ENCODE measurements at regions not wholly inside any gene's neighbourhood (a gene's known extent, or its start where the extent isn't known, plus 50 kb on each side); places are given as distances from the start of the nearest gene placed in this dataset.
A peak's percentile ranks its signal among the peaks of the same experiment; 100 is the strongest.

DNA sequence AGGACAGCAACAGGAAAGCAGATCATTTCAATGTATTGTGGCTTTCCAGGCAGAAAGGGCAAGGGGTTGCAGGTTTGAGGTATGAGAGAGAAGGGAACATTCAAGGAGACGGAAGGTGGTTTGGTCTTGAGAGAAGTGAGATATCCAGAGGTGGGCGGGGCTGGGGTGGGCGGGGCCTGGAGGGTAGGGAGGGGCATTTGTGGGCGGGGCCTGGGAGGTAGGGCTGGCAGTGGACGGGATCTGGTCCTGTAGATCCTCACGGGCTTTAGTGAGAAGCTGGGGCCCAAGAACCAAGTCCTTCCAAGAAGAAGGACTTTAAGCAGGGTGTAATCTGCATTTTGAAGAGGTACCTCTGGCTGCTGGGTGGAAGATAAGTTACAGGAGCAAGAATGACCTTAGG lies 199.2 kb downstream of the MN1 start:
- H2BK12ac ChIP-seq (ENCODE audit: low read depth, low read length): no peak overlapping the region
- H3K4me2 ChIP-seq (ENCODE audit: insufficient read depth in 1 of 2, low read depth in 2 of 2, low read length in 2 of 2): no peak overlapping the region
- H3K27me3 ChIP-seq (replicated peaks in 1 of 4; ENCODE audit: control insufficient read depth in 3 of 4, extremely low read depth in 1 of 4, insufficient read depth in 3 of 4, low read length in 3 of 4): 0 out of 7 replicates have a peak, but pooled peaks cover 0 to 2% (median 0%) of the 10 kb centered on the region in 4 experiments
- no peak overlapping the region for H3K14ac ChIP-seq (ENCODE audit: insufficient read length)
- CTCF ChIA-PET (ENCODE audit: partially characterized antibody): interaction anchor here (1.8 to 2.2 kb wide), 2 partner anchors 11 to 197 kb away, joined by 4 to 8 read pairs; no protein-coding TSS in a partner anchor
- no peak overlapping the region for H3K23ac ChIP-seq (ENCODE audit: insufficient read length)
- no peaks in the 10 kb centered on the region for H3K79me1 ChIP-seq (ENCODE audit: low read depth, low read length)
- POLR2A ChIA-PET (ENCODE audit: partially characterized antibody): no interaction called here
- H2AK5ac ChIP-seq (ENCODE audit: low read depth, low read length): no peak overlapping the region
- no peaks in the 10 kb centered on the region for H3K79me2 ChIP-seq (ENCODE audit: control insufficient read depth in 1 of 2, insufficient read depth in 2 of 2, low read length in 2 of 2)
- no peaks in the 10 kb centered on the region for H3K23me2 ChIP-seq (ENCODE audit: low read depth, low read length)
- no peak overlapping the region; the same call in 1 of the 2 replicates for H3K18ac ChIP-seq (ENCODE audit: extremely low read depth, low read length)
- H4K8ac ChIP-seq (ENCODE audit: extremely low read depth, insufficient read depth, low read length): no peak overlapping the region
- no peak overlapping the region for H2BK5ac ChIP-seq (ENCODE audit: low read depth, low read length)
- no peak overlapping the region for H2BK15ac ChIP-seq (ENCODE audit: low read length)
- peak overlapping the region; percentile 37 for H4K91ac ChIP-seq (replicated peaks; ENCODE audit: insufficient read length, low read length)
- H3K27ac ChIP-seq (ENCODE audit: low read depth, low read length): no peak overlapping the region
- no peak overlapping the region for H2BK120ac ChIP-seq (replicated peaks; ENCODE audit: low read depth, low read length)
- no peak overlapping the region for H3K9ac ChIP-seq (replicated peaks in 1 of 4; ENCODE audit: extremely low read depth in 1 of 4, low read depth in 3 of 4, low read length in 3 of 4)
- WGBS, 2 experiments (ENCODE audit: extremely low coverage in 1 of 2, insufficient coverage in 1 of 2, insufficient read length in 1 of 2, insufficient replicate concordance in 2 of 2, low coverage in 1 of 2, low lambda C conversion rate in 2 of 2, missing lambda C conversion rate in 1 of 2): 60% methylated on average over 1 of the region's 6 CpGs; no CpG with 5 or more reads in 1 of the 2 experiments
- peaks cover 0 to 4% (median 1%) of the 10 kb centered on the region in 4 experiments; a peak in 3 of 7 replicates for H3K4me1 ChIP-seq (replicated peaks in 1 of 4; ENCODE audit: control insufficient read depth in 3 of 4, insufficient read depth in 4 of 4, low read length in 3 of 4)
- H3K36me3 ChIP-seq (ENCODE audit: control insufficient read depth in 2 of 4, insufficient read depth in 4 of 4, low read length in 3 of 4): no peaks in the 10 kb centered on the region
- no peak overlapping the region for H3K4ac ChIP-seq (replicated peaks; ENCODE audit: insufficient read length, low read depth, low read length)
- DNase-seq (ENCODE audit: low read depth in 1 of 2, low spot score in 2 of 2): no peak
- no peak overlapping the region for H3K4me3 ChIP-seq (ENCODE audit: extremely low read depth in 1 of 4, insufficient read depth in 2 of 4, low read depth in 3 of 4, low read length in 4 of 4)
- H4K20me1 ChIP-seq (replicated peaks in 1 of 2; ENCODE audit: control insufficient read depth in 1 of 2, insufficient read depth in 2 of 2, low read length in 2 of 2): no peaks in the 10 kb centered on the region
- H3K56ac ChIP-seq (replicated peaks; ENCODE audit: insufficient read length, low read depth, low read length): no peak overlapping the region
- no peak for FAIRE-seq
- H4K5ac ChIP-seq (ENCODE audit: insufficient read length, low read depth, low read length): no peak overlapping the region
- H3K9me3 ChIP-seq (ENCODE audit: insufficient read depth in 2 of 2, low read depth in 1 of 2, low read length in 1 of 2): no peaks in the 10 kb centered on the region
- no peak for TF ChIP-seq KDM1A (IDR thresholded peaks at IDR 0.05; ENCODE audit: borderline replicate concordance, low read length)
- H2AFZ ChIP-seq (ENCODE audit: low read length): no peak overlapping the region
- no peak overlapping the region for H2BK20ac ChIP-seq (ENCODE audit: low read length)

All from H1 (cell line).